ENCODE measurements at regions not wholly inside any gene's neighbourhood (a gene's known extent, or its start where the extent isn't known, plus 50 kb on each side); places are given as distances from the start of the nearest gene placed in this dataset.

DNA sequence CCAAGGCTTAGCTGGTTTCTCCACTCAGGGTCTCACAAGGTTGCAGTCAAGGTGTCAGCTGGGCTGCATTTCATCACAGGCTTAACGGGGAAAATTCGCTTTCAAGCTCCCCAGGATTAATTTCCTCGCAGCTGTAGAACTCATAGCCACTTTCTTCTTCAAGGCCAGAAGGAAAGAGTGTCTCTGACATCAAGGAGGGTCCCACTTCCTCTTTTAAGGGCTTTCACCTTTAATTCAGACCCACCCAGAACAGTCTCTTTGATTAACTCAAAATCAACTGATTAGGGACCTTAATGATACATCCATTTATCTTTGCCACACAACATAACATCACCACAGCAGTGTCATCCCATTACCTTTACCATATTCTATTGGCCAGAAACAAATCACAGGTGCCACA, 183.3 kb upstream of the ARID1B start:
- TF ChIP-seq, protein P1, sequence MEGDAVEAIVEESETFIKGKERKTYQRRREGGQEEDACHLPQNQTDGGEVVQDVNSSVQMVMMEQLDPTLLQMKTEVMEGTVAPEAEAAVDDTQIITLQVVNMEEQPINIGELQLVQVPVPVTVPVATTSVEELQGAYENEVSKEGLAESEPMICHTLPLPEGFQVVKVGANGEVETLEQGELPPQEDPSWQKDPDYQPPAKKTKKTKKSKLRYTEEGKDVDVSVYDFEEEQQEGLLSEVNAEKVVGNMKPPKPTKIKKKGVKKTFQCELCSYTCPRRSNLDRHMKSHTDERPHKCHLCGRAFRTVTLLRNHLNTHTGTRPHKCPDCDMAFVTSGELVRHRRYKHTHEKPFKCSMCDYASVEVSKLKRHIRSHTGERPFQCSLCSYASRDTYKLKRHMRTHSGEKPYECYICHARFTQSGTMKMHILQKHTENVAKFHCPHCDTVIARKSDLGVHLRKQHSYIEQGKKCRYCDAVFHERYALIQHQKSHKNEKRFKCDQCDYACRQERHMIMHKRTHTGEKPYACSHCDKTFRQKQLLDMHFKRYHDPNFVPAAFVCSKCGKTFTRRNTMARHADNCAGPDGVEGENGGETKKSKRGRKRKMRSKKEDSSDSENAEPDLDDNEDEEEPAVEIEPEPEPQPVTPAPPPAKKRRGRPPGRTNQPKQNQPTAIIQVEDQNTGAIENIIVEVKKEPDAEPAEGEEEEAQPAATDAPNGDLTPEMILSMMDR (IDR thresholded peaks at IDR 0.05 in 2 of 3, conservative IDR thresholded peaks at IDR 0.05 in 1 of 3; ENCODE audit: borderline replicate concordance in 1 of 3, insufficient read depth in 1 of 3, low read depth in 2 of 3, low read length in 2 of 3), result no peak
- TF ChIP-seq ELF1 (IDR thresholded peaks at IDR 0.05; ENCODE audit: borderline replicate concordance, low read depth) (no peak), CEBPB (IDR thresholded peaks at IDR 0.05; ENCODE audit: low read depth) (no peak), RAD21 (IDR thresholded peaks at IDR 0.05; ENCODE audit: low read depth) (no peak), POLR2A (IDR thresholded peaks at IDR 0.05; ENCODE audit: borderline replicate concordance, extremely low read depth, insufficient read depth, insufficient read length) (no peak), JUND (IDR thresholded peaks at IDR 0.05) (no peak), POLR2AphosphoS5 (IDR thresholded peaks at IDR 0.05; ENCODE audit: low read depth, low read length) (no peak), ZNF274 (IDR thresholded peaks at IDR 0.05; ENCODE audit: low read depth, low read length) (no peak), EZH2 (IDR thresholded peaks at IDR 0.05) (no peak), SP1 (IDR thresholded peaks at IDR 0.05; ENCODE audit: low read depth) (no peak), YY1 (IDR thresholded peaks at IDR 0.05; ENCODE audit: extremely low read depth, insufficient replicate concordance, low read depth, low read length) (no peak), EZH2phosphoT487 (IDR thresholded peaks at IDR 0.05; ENCODE audit: borderline replicate concordance) (no peak)
